ENCODE measurements at regions not wholly inside any gene's neighbourhood (a gene's known extent, or its start where the extent isn't known, plus 50 kb on each side); places are given as distances from the start of the nearest gene placed in this dataset.
"Not testable (repeated sequence)": the region's sequence is repeated elsewhere in the genome, so short reads cannot be mapped to it uniquely, and the experiment has no call there.

GRCh38 chr1:163571950-163572349 is 250.2 kb downstream of the NUF2 start:
- 92% methylated on average over 4 of the region's 4 CpGs for WGBS
- Histone ChIP-seq H3K36me3 (ENCODE audit: insufficient read depth) (no peaks in the 10 kb centered on the region), H3K27ac (ENCODE audit: low read depth) (no peak overlapping the region), H3K4me1 (ENCODE audit: insufficient read depth) (no peaks in the 10 kb centered on the region), H3K4me3 (ENCODE audit: low read depth, low read length) (no peak overlapping the region)
- no peak for DNase-seq (ENCODE audit: extremely low spot score)

GRCh38 chr1:163574119-163574518 is 252.4 kb downstream of the NUF2 start:
- Histone ChIP-seq H3K27ac (ENCODE audit: low read depth) (no peak overlapping the region), H3K4me3 (ENCODE audit: low read depth, low read length) (no peak overlapping the region), H3K36me3 (ENCODE audit: insufficient read depth) (no peaks in the 10 kb centered on the region), H3K4me1 (ENCODE audit: insufficient read depth) (no peaks in the 10 kb centered on the region)
- 92% methylated on average over 6 of the region's 6 CpGs for WGBS
- no peak for DNase-seq (ENCODE audit: extremely low spot score)

- no peak overlapping the region for H3K27ac ChIP-seq (ENCODE audit: low read depth)
- DNase-seq (ENCODE audit: extremely low spot score) = no peak
- H3K4me3 ChIP-seq (ENCODE audit: low read depth, low read length) = no peak overlapping the region
- 77% methylated on average over 3 of the region's 3 CpGs for WGBS
- no peaks in the 10 kb centered on the region for H3K4me1 ChIP-seq (ENCODE audit: insufficient read depth)
- no peaks in the 10 kb centered on the region for H3K36me3 ChIP-seq (ENCODE audit: insufficient read depth)
Observed at GRCh38 chr1:163580926-163581325, 259.2 kb downstream of the NUF2 start.

GRCh38 chr1:163583661-163584181 is 262.0 kb downstream of the NUF2 start:
- no peak for DNase-seq (ENCODE audit: extremely low spot score)
- 49% methylated on average over 4 of the region's 4 CpGs for WGBS
- Histone ChIP-seq H3K36me3 (ENCODE audit: insufficient read depth) (no peaks in the 10 kb centered on the region), H3K27ac (ENCODE audit: low read depth) (no peak overlapping the region), H3K4me1 (ENCODE audit: insufficient read depth) (no peaks in the 10 kb centered on the region), H3K4me3 (ENCODE audit: low read depth, low read length) (no peak overlapping the region)

- 91% methylated on average over 3 of the region's 3 CpGs for WGBS
- no peak overlapping the region for H3K4me3 ChIP-seq (ENCODE audit: low read depth, low read length)
- no peaks in the 10 kb centered on the region for H3K4me1 ChIP-seq (ENCODE audit: insufficient read depth)
- H3K27ac ChIP-seq (ENCODE audit: low read depth) = no peak overlapping the region
- H3K36me3 ChIP-seq (ENCODE audit: insufficient read depth) = no peaks in the 10 kb centered on the region
- DNase-seq (ENCODE audit: extremely low spot score) = no peak
Observed at GRCh38 chr1:163585796-163586195, 264.0 kb downstream of the NUF2 start.

- 78% methylated on average over 2 of the region's 2 CpGs for WGBS
- Histone ChIP-seq H3K36me3 (ENCODE audit: insufficient read depth) (no peaks in the 10 kb centered on the region), H3K4me1 (ENCODE audit: insufficient read depth) (no peaks in the 10 kb centered on the region), H3K27ac (ENCODE audit: low read depth) (no peak overlapping the region), H3K4me3 (ENCODE audit: low read depth, low read length) (no peak overlapping the region)
- DNase-seq (ENCODE audit: extremely low spot score) = no peak
Observed at GRCh38 chr1:163588796-163589195, 267.0 kb downstream of the NUF2 start.

- Histone ChIP-seq H3K36me3 (ENCODE audit: insufficient read depth) (no peaks in the 10 kb centered on the region), H3K4me1 (ENCODE audit: insufficient read depth) (no peaks in the 10 kb centered on the region), H3K27ac (ENCODE audit: low read depth) (no peak overlapping the region), H3K4me3 (ENCODE audit: low read depth, low read length) (no peak overlapping the region)
- DNase-seq (ENCODE audit: extremely low spot score) = no peak
- 88% methylated on average over 2 of the region's 2 CpGs for WGBS
Observed at GRCh38 chr1:163589735-163590134, 268.0 kb downstream of the NUF2 start.

GRCh38 chr1:163591131-163591530 is 269.4 kb downstream of the NUF2 start:
- H3K4me1 ChIP-seq (ENCODE audit: insufficient read depth); DNase-seq (ENCODE audit: extremely low spot score); H3K4me3 ChIP-seq (ENCODE audit: low read depth, low read length); H3K36me3 ChIP-seq (ENCODE audit: insufficient read depth); H3K27ac ChIP-seq (ENCODE audit: low read depth): not testable (repeated sequence)
- 80% methylated on average over 2 of the region's 2 CpGs for WGBS

- H3K4me3 ChIP-seq (ENCODE audit: low read depth, low read length); H3K27ac ChIP-seq (ENCODE audit: low read depth); H3K36me3 ChIP-seq (ENCODE audit: insufficient read depth); DNase-seq (ENCODE audit: extremely low spot score); H3K4me1 ChIP-seq (ENCODE audit: insufficient read depth): not testable (repeated sequence)
- WGBS = 64% methylated on average over 3 of the region's 3 CpGs
Observed at GRCh38 chr1:163592623-163593022, 270.9 kb downstream of the NUF2 start.

GRCh38 chr1:163596106-163596505 is 274.4 kb downstream of the NUF2 start:
- 77% methylated on average over 3 of the region's 3 CpGs for WGBS
- DNase-seq (ENCODE audit: extremely low spot score); H3K27ac ChIP-seq (ENCODE audit: low read depth); H3K4me1 ChIP-seq (ENCODE audit: insufficient read depth); H3K36me3 ChIP-seq (ENCODE audit: insufficient read depth); H3K4me3 ChIP-seq (ENCODE audit: low read depth, low read length): not testable (repeated sequence)

GRCh38 chr1:163596541-163597258 is 274.9 kb downstream of the NUF2 start:
- no peak for DNase-seq (ENCODE audit: extremely low spot score)
- no peaks in the 10 kb centered on the region for H3K36me3 ChIP-seq (ENCODE audit: insufficient read depth)
- H3K4me3 ChIP-seq (ENCODE audit: low read depth, low read length) = no peak overlapping the region
- H3K4me1 ChIP-seq (ENCODE audit: insufficient read depth) = no peaks in the 10 kb centered on the region
- WGBS = 56% methylated on average over 5 of the region's 5 CpGs
- H3K27ac ChIP-seq (ENCODE audit: low read depth) = no peak overlapping the region

GRCh38 chr1:163604321-163604720 is 282.6 kb downstream of the NUF2 start:
- Histone ChIP-seq H3K4me1 (ENCODE audit: insufficient read depth) (no peaks in the 10 kb centered on the region), H3K36me3 (ENCODE audit: insufficient read depth) (no peaks in the 10 kb centered on the region), H3K27ac (ENCODE audit: low read depth) (no peak overlapping the region), H3K4me3 (ENCODE audit: low read depth, low read length) (no peak overlapping the region)
- 93% methylated on average over 6 of the region's 6 CpGs for WGBS
- DNase-seq (ENCODE audit: extremely low spot score) = no peak

- no peak for DNase-seq (ENCODE audit: extremely low spot score)
- H3K4me3 ChIP-seq (ENCODE audit: low read depth, low read length) = no peak overlapping the region
- H3K27ac ChIP-seq (ENCODE audit: low read depth) = no peak overlapping the region
- no peaks in the 10 kb centered on the region for H3K4me1 ChIP-seq (ENCODE audit: insufficient read depth)
- no peaks in the 10 kb centered on the region for H3K36me3 ChIP-seq (ENCODE audit: insufficient read depth)
- 85% methylated on average over 3 of the region's 3 CpGs for WGBS
Observed at GRCh38 chr1:163604896-163605295, 283.1 kb downstream of the NUF2 start.

- H3K4me1 ChIP-seq (ENCODE audit: insufficient read depth) = no peaks in the 10 kb centered on the region
- no peak overlapping the region for H3K27ac ChIP-seq (ENCODE audit: low read depth)
- no peak overlapping the region for H3K4me3 ChIP-seq (ENCODE audit: low read depth, low read length)
- no peaks in the 10 kb centered on the region for H3K36me3 ChIP-seq (ENCODE audit: insufficient read depth)
- WGBS = 97% methylated on average over 2 of the region's 2 CpGs
- no peak for DNase-seq (ENCODE audit: extremely low spot score)
Observed at GRCh38 chr1:163608979-163609378, 287.2 kb downstream of the NUF2 start.
